Trophoblast cell (in vitro differentiated cells and primary cell): ENCODE measurements at regions not wholly inside any gene's neighbourhood (a gene's known extent, or its start where the extent isn't known, plus 50 kb on each side); places are given as distances from the start of the nearest gene placed in this dataset.

ENCODE experiments used
- DNase-seq, 2 donors: peaks; one replicate each; pipeline ENCODE4 v3.0.0-alpha.2; 2016
- H2AFZ ChIP-seq: 2 replicates; pipeline ENCODE4 v1.6.1; 2013; ENCODE audit warnings: low read length, moderate library complexity, mild to moderate bottlenecking; ENCODE audit not compliant: insufficient read depth, poor library complexity
- H2AK5ac ChIP-seq: 2 replicates; pipeline ENCODE4 v1.6.1; 2013; ENCODE audit warnings: mild to moderate bottlenecking, low read length
- H2BK120ac ChIP-seq: 2 replicates; pipeline ENCODE4 v1.6.1; 2013; ENCODE audit warnings: low read length, mild to moderate bottlenecking, moderate library complexity; ENCODE audit not compliant: insufficient read depth, poor library complexity
- H2BK12ac ChIP-seq: 2 replicates; pipeline ENCODE4 v1.6.1; 2013; ENCODE audit warnings: mild to moderate bottlenecking, low read length, moderate library complexity
- H2BK5ac ChIP-seq: 2 replicates; pipeline ENCODE4 v1.6.1; 2013; ENCODE audit warnings: low read length, low read depth, moderate library complexity, mild to moderate bottlenecking; ENCODE audit not compliant: poor library complexity
- H3K14ac ChIP-seq: 2 replicates; pipeline ENCODE4 v1.6.1; 2013; ENCODE audit warnings: mild to moderate bottlenecking, low read length
- H3K18ac ChIP-seq: 2 replicates; pipeline ENCODE4 v1.6.1; 2013; ENCODE audit warnings: mild to moderate bottlenecking, low read length
- H3K23ac ChIP-seq: 2 replicates; pipeline ENCODE4 v1.6.1; 2013; ENCODE audit warnings: low read length
- H3K27ac ChIP-seq: 2 replicates; pipeline ENCODE4 v1.5.1; 2013; ENCODE audit warnings: low read depth, mild to moderate bottlenecking, inconsistent platforms, low read length, moderate library complexity
- H3K27me3 ChIP-seq: 2 replicates; pipeline ENCODE4 v1.6.1; 2013; ENCODE audit warnings: inconsistent platforms, mild to moderate bottlenecking, low read length, moderate library complexity; ENCODE audit not compliant: insufficient read depth
- H3K36me3 ChIP-seq, 2 experiments: 1 replicate in 1 of 2; 2 replicates in 1 of 2; pipeline ENCODE4 v1.6.1; 2013; ENCODE audit warnings: low read length in 2 of 2, mild to moderate bottlenecking in 2 of 2, moderate library complexity in 1 of 2; ENCODE audit not compliant: insufficient read depth in 2 of 2, control insufficient read depth in 1 of 2
- H3K4ac ChIP-seq: 2 replicates; pipeline ENCODE4 v1.6.1; 2013; ENCODE audit warnings: low read depth, mild to moderate bottlenecking, low read length, moderate library complexity
- H3K4me1 ChIP-seq, 2 experiments: 1 replicate in 1 of 2; 2 replicates in 1 of 2; pipeline ENCODE4 v1.6.1; 2013; ENCODE audit warnings: low read length in 2 of 2, mild to moderate bottlenecking in 2 of 2, moderate library complexity in 1 of 2; ENCODE audit not compliant: insufficient read depth in 2 of 2, control insufficient read depth in 1 of 2
- H3K4me2 ChIP-seq: 2 replicates; pipeline ENCODE4 v1.6.1; 2013; ENCODE audit warnings: inconsistent platforms, mild to moderate bottlenecking, low read length, moderate library complexity
- H3K4me3 ChIP-seq: 2 replicates; pipeline ENCODE4 v1.5.1; 2013; ENCODE audit warnings: mild to moderate bottlenecking, low read depth, low read length, inconsistent platforms
- H3K79me1 ChIP-seq: one replicate; pipeline ENCODE4 v1.6.1; 2013; ENCODE audit warnings: low read length
- H3K79me2 ChIP-seq: 2 replicates; pipeline ENCODE4 v1.6.1; 2013; ENCODE audit warnings: low read length, mild to moderate bottlenecking; ENCODE audit not compliant: control insufficient read depth, insufficient read depth, poor library complexity
- H3K9ac ChIP-seq: 2 replicates; pipeline ENCODE4 v1.6.1; 2013; ENCODE audit warnings: mild to moderate bottlenecking, low read length
- H3K9me3 ChIP-seq: 2 replicates; pipeline ENCODE4 v1.6.1; 2013; ENCODE audit warnings: low read depth, mild to moderate bottlenecking, control low read depth, inconsistent platforms, low read length; ENCODE audit not compliant: insufficient read depth
- H4K12ac ChIP-seq: 2 replicates; pipeline ENCODE4 v1.6.1; 2013; ENCODE audit warnings: low read depth, mild to moderate bottlenecking, low read length, moderate library complexity
- H4K8ac ChIP-seq: 2 replicates; pipeline ENCODE4 v1.6.1; 2013; ENCODE audit warnings: low read depth, mild to moderate bottlenecking, low read length, moderate library complexity
- H4K91ac ChIP-seq: one replicate; pipeline ENCODE4 v1.6.1; 2013; ENCODE audit warnings: low read depth, mild to moderate bottlenecking, low read length, moderate library complexity
- WGBS: extraction: QIAGEN DNeasy Blood & Tissue Kit; methylation state at CpG from one replicate; pipeline ENCODE4 v1.1.7; 2013; ENCODE audit warnings: missing lambda C conversion rate; ENCODE audit not compliant: insufficient read length, insufficient coverage; ENCODE audit errors: extremely low coverage; 5-methylcytosine and 5-hydroxymethylcytosine counted together

DNA sequence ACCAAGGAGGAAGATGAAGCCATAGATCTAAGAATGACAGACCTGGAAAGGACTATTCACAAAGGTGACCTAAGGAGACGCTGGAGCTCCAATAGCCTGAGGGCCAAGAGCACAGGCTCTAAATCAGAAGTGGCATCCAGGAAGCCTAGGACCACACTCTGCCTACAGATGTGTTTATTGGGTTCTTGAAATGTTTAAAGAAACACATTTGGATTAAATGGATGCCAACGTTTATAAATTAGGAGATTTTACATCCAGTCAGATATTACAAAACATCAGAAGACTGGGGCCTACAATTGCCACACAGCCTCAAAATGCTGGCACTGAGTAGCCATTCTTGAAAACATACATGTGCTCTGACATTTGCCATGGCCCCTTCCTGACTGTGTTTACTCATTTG lies 80.9 kb downstream of the HMHB1 start:
- H3K27me3 ChIP-seq, result no peaks in the 10 kb centered on the region
- no peak overlapping the region for H2BK12ac ChIP-seq
- H3K79me1 ChIP-seq, result no peaks in the 10 kb centered on the region
- H3K9me3 ChIP-seq, result no peaks in the 10 kb centered on the region
- no peak overlapping the region for H3K27ac ChIP-seq
- no peak overlapping the region for H4K91ac ChIP-seq
- no peak overlapping the region for H2AK5ac ChIP-seq
- no peak overlapping the region for H3K9ac ChIP-seq
- no peak overlapping the region for H3K4ac ChIP-seq
- H3K79me2 ChIP-seq, result no peaks in the 10 kb centered on the region
- no peak overlapping the region for H4K12ac ChIP-seq
- no peak overlapping the region for H3K4me2 ChIP-seq
- H3K4me1 ChIP-seq, result no peaks in the 10 kb centered on the region
- no CpG with 5 or more reads among the region's 2 CpGs for WGBS
- no peak overlapping the region for H4K8ac ChIP-seq
- no peak overlapping the region for H3K14ac ChIP-seq
- H2BK120ac ChIP-seq, result no peak overlapping the region
- no peak overlapping the region for H2BK5ac ChIP-seq
- H3K23ac ChIP-seq, result no peak overlapping the region
- H2AFZ ChIP-seq, result no peak overlapping the region
- no peak overlapping the region for H3K18ac ChIP-seq
- no peak overlapping the region for H3K4me3 ChIP-seq
- DNase-seq, result peak in 1 of 2 donors; percentile 3
- H3K36me3 ChIP-seq, result no peaks in the 10 kb centered on the region

- H3K4me3 ChIP-seq, result no peak overlapping the region
- no peaks in the 10 kb centered on the region for H3K36me3 ChIP-seq
- H3K27ac ChIP-seq, result no peak overlapping the region
- no peak overlapping the region for H2AFZ ChIP-seq
- H2BK12ac ChIP-seq, result no peak overlapping the region
- H2BK5ac ChIP-seq, result no peak overlapping the region
- no peaks in the 10 kb centered on the region for H3K4me1 ChIP-seq
- no peak overlapping the region for H3K4ac ChIP-seq
- no peak overlapping the region for H4K91ac ChIP-seq
- no peak overlapping the region for H3K14ac ChIP-seq
- no peaks in the 10 kb centered on the region for H3K79me2 ChIP-seq
- no peak overlapping the region for H3K4me2 ChIP-seq
- no peaks in the 10 kb centered on the region for H3K27me3 ChIP-seq
- H2AK5ac ChIP-seq, result no peak overlapping the region
- WGBS, result no CpG with 5 or more reads among the region's 2 CpGs
- no peak overlapping the region for H2BK120ac ChIP-seq
- H4K12ac ChIP-seq, result no peak overlapping the region
- H3K23ac ChIP-seq, result no peak overlapping the region
- H3K79me1 ChIP-seq, result no peaks in the 10 kb centered on the region
- H3K9ac ChIP-seq, result no peak overlapping the region
- no peaks in the 10 kb centered on the region for H3K9me3 ChIP-seq
- no peak for DNase-seq
- no peak overlapping the region for H4K8ac ChIP-seq
- H3K18ac ChIP-seq, result no peak overlapping the region
Measured at GRCh38 chr5:143893638-143894037, 81.7 kb downstream of the HMHB1 start.

GRCh38 chr5:143896516-143896915 lies 84.6 kb downstream of the HMHB1 start:
- Histone ChIP-seq H4K12ac (no peak overlapping the region), H2AK5ac (no peak overlapping the region), H3K23ac (no peak overlapping the region), H3K9me3 (no peaks in the 10 kb centered on the region), H3K9ac (no peak overlapping the region), H2BK12ac (no peak overlapping the region), H3K18ac (no peak overlapping the region), H3K4me3 (no peak overlapping the region), H3K36me3 (no peaks in the 10 kb centered on the region), H3K27me3 (no peaks in the 10 kb centered on the region), H3K14ac (no peak overlapping the region), H2BK5ac (no peak overlapping the region), H3K4me2 (no peak overlapping the region), H3K79me2 (no peaks in the 10 kb centered on the region), H4K91ac (no peak overlapping the region), H4K8ac (no peak overlapping the region), H2AFZ (no peak overlapping the region), H3K79me1 (no peaks in the 10 kb centered on the region), H3K4ac (no peak overlapping the region), H2BK120ac (no peak overlapping the region), H3K4me1 (no peaks in the 10 kb centered on the region), H3K27ac (no peak overlapping the region)
- DNase-seq, result no peak
- WGBS, result no CpG with 5 or more reads among the region's 2 CpGs

GRCh38 chr5:143896966-143897365 lies 85.0 kb downstream of the HMHB1 start:
- DNase-seq, result peak; percentile 6 to 29
- no peak overlapping the region for H3K23ac ChIP-seq
- no peak overlapping the region for H3K14ac ChIP-seq
- no peak overlapping the region for H2AFZ ChIP-seq
- no peaks in the 10 kb centered on the region for H3K79me1 ChIP-seq
- no peak overlapping the region for H3K4me3 ChIP-seq
- H4K91ac ChIP-seq, result no peak overlapping the region
- no peak overlapping the region for H4K12ac ChIP-seq
- no peaks in the 10 kb centered on the region for H3K36me3 ChIP-seq
- no peaks in the 10 kb centered on the region for H3K4me1 ChIP-seq
- no peaks in the 10 kb centered on the region for H3K27me3 ChIP-seq
- H4K8ac ChIP-seq, result no peak overlapping the region
- H2AK5ac ChIP-seq, result no peak overlapping the region
- H3K4ac ChIP-seq, result no peak overlapping the region
- H2BK120ac ChIP-seq, result no peak overlapping the region
- H2BK5ac ChIP-seq, result no peak overlapping the region
- H3K9me3 ChIP-seq, result no peaks in the 10 kb centered on the region
- no peak overlapping the region for H3K4me2 ChIP-seq
- H2BK12ac ChIP-seq, result no peak overlapping the region
- H3K18ac ChIP-seq, result no peak overlapping the region
- no peaks in the 10 kb centered on the region for H3K79me2 ChIP-seq
- H3K27ac ChIP-seq, result no peak overlapping the region
- H3K9ac ChIP-seq, result no peak overlapping the region
